Neural progenitor cell (in vitro differentiated cells): ENCODE measurements at regions not wholly inside any gene's neighbourhood (a gene's known extent, or its start where the extent isn't known, plus 50 kb on each side); places are given as distances from the start of the nearest gene placed in this dataset.

Experiments
- DNase-seq: peaks from one replicate; pipeline ENCODE4 v3.0.0-alpha.2; 2016; ENCODE audit warnings: low spot score
- H2AFZ ChIP-seq: fragments of 200-600 bp; sonication (generic); replicated peaks from 2 replicates; pipeline ENCODE4 v1.6.1; 2016; ENCODE audit warnings: antibody characterized with exemption
- H3F3A ChIP-seq: fragments of 200-600 bp; sonication (generic); 2 replicates; pipeline ENCODE4 v1.6.1; 2016; ENCODE audit warnings: antibody characterized with exemption, low read depth
- H3K27ac ChIP-seq: fragments of 200-600 bp; sonication (generic); 2 replicates; pipeline ENCODE4 v1.5.1; 2016; ENCODE audit warnings: mild to moderate bottlenecking
- H3K27me3 ChIP-seq: fragments of 200-600 bp; sonication (generic); 2 replicates; pipeline ENCODE4 v1.6.1; 2016; ENCODE audit warnings: mild to moderate bottlenecking, moderate library complexity
- H3K36me3 ChIP-seq: fragments of 200-600 bp; sonication (generic); 2 replicates; pipeline ENCODE4 v1.5.1; 2016
- H3K4me1 ChIP-seq: fragments of 200-600 bp; sonication (generic); 2 replicates; pipeline ENCODE4 v1.6.1; 2016; ENCODE audit warnings: mixed run types
- H3K4me2 ChIP-seq: fragments of 200-600 bp; sonication (generic); 2 replicates; pipeline ENCODE4 v1.6.1; 2016
- H3K4me3 ChIP-seq: fragments of 200-600 bp; sonication (generic); 2 replicates; pipeline ENCODE4 v1.5.1; 2016
- H3K79me2 ChIP-seq: fragments of 200-600 bp; sonication (generic); 2 replicates; pipeline ENCODE4 v1.6.1; 2016; ENCODE audit warnings: low read depth
- H3K9ac ChIP-seq: fragments of 200-600 bp; sonication (generic); 2 replicates; pipeline ENCODE4 v1.6.1; 2016
- H3K9me3 ChIP-seq: fragments of 200-600 bp; sonication (generic); 2 replicates; pipeline ENCODE4 v1.5.1; 2016; ENCODE audit warnings: low read depth
- H4K20me1 ChIP-seq: fragments of 200-600 bp; sonication (generic); 2 replicates; pipeline ENCODE4 v1.6.1; 2016; ENCODE audit warnings: low read depth
- H3K27ac Mint-ChIP-seq: 3 replicates; pipeline ENCODE4 v1.8.0; 2021; ENCODE audit warnings: mixed read lengths
- H3K27me3 Mint-ChIP-seq: 2 replicates; pipeline ENCODE4 v1.8.0; 2022; ENCODE audit warnings: low read depth, mild to moderate bottlenecking, inconsistent platforms, moderate library complexity, mixed read lengths; ENCODE audit not compliant: insufficient read depth
- H3K36me3 Mint-ChIP-seq: 3 replicates; pipeline ENCODE4 v1.8.0; 2021; ENCODE audit warnings: mixed read lengths
- H3K4me1 Mint-ChIP-seq: 3 replicates; pipeline ENCODE4 v1.8.0; 2021; ENCODE audit warnings: mixed read lengths
- H3K4me3 Mint-ChIP-seq: 3 replicates; pipeline ENCODE4 v1.8.0; 2021; ENCODE audit warnings: mild to moderate bottlenecking, moderate library complexity, mixed read lengths
- H3K9me3 Mint-ChIP-seq: 3 replicates; pipeline ENCODE4 v1.8.0; 2020; ENCODE audit warnings: mixed read lengths
- CTCF ChIP-seq: fragments of 200-600 bp; sonication (generic); IDR thresholded peaks from 2 replicates; pipeline ENCODE4 v1.5.1; 2017; ENCODE audit warnings: antibody characterized with exemption, mild to moderate bottlenecking
- EZH2 ChIP-seq: fragments of 200-600 bp; sonication (generic); IDR thresholded peaks from 2 replicates; pipeline ENCODE4 v1.6.1; 2017; ENCODE audit warnings: antibody characterized with exemption, mild to moderate bottlenecking, moderate library complexity
- EZH2phosphoT487 ChIP-seq: fragments of 200-600 bp; sonication (generic); IDR thresholded peaks from 2 replicates; pipeline ENCODE4 v1.6.1; 2017; ENCODE audit warnings: antibody characterized with exemption

- Histone ChIP-seq H3K4me3 (no peak overlapping the region), H3K4me2 (no peak overlapping the region), H4K20me1 (no peaks in the 10 kb centered on the region), H2AFZ (no peak overlapping the region), H3K79me2 (no peaks in the 10 kb centered on the region), H3K9me3 (no peaks in the 10 kb centered on the region), H3K27me3 (no peaks in the 10 kb centered on the region), H3K4me1 (no peaks in the 10 kb centered on the region), H3K27ac (no peak overlapping the region), H3K36me3 (no peaks in the 10 kb centered on the region), H3F3A (no peaks in the 10 kb centered on the region), H3K9ac (no peak overlapping the region)
- Mint-ChIP-seq H3K9me3 (no peaks in the 10 kb centered on the region), H3K4me3 (no peak overlapping the region), H3K4me1 (peaks cover 8% of the 10 kb centered on the region), H3K27ac (no peak overlapping the region), H3K36me3 (no peaks in the 10 kb centered on the region), H3K27me3 (peaks cover 2% of the 10 kb centered on the region)
- DNase-seq: no peak
- TF ChIP-seq CTCF: no peak
- no peak for TF ChIP-seq EZH2
- no peak for TF ChIP-seq EZH2phosphoT487
Observed at GRCh38 chr4:124433044-124433443, 279.5 kb downstream of the ANKRD50 start.

GRCh38 chr4:124433500-124433899 lies 279.0 kb downstream of the ANKRD50 start:
- no peak overlapping the region for H3K4me3 ChIP-seq
- H3K9me3 ChIP-seq: no peaks in the 10 kb centered on the region
- no peak overlapping the region for H3K27ac Mint-ChIP-seq
- no peaks in the 10 kb centered on the region for H3K36me3 ChIP-seq
- no peaks in the 10 kb centered on the region for H4K20me1 ChIP-seq
- no peak overlapping the region for H3K4me2 ChIP-seq
- H3K9me3 Mint-ChIP-seq: no peaks in the 10 kb centered on the region
- no peaks in the 10 kb centered on the region for H3K4me1 ChIP-seq
- H3K4me1 Mint-ChIP-seq: peaks cover 8% of the 10 kb centered on the region
- H3K79me2 ChIP-seq: no peaks in the 10 kb centered on the region
- no peak for TF ChIP-seq CTCF
- TF ChIP-seq EZH2phosphoT487: no peak
- TF ChIP-seq EZH2: no peak
- no peaks in the 10 kb centered on the region for H3K27me3 ChIP-seq
- H3K36me3 Mint-ChIP-seq: no peaks in the 10 kb centered on the region
- peaks cover 2% of the 10 kb centered on the region for H3K27me3 Mint-ChIP-seq
- no peak for DNase-seq
- H3K27ac ChIP-seq: no peak overlapping the region
- no peak overlapping the region for H2AFZ ChIP-seq
- no peaks in the 10 kb centered on the region for H3F3A ChIP-seq
- no peak overlapping the region for H3K9ac ChIP-seq
- H3K4me3 Mint-ChIP-seq: no peak overlapping the region

- H3K36me3 Mint-ChIP-seq: no peaks in the 10 kb centered on the region
- Histone ChIP-seq H4K20me1 (no peaks in the 10 kb centered on the region), H3K36me3 (no peaks in the 10 kb centered on the region), H3K79me2 (no peaks in the 10 kb centered on the region), H2AFZ (no peak overlapping the region), H3K27me3 (no peaks in the 10 kb centered on the region), H3K4me3 (no peak overlapping the region), H3K4me1 (no peaks in the 10 kb centered on the region), H3K4me2 (no peak overlapping the region), H3K9ac (no peak overlapping the region), H3K9me3 (no peaks in the 10 kb centered on the region), H3F3A (no peaks in the 10 kb centered on the region), H3K27ac (no peak overlapping the region)
- H3K27me3 Mint-ChIP-seq: peaks cover 2% of the 10 kb centered on the region
- no peak for TF ChIP-seq CTCF
- no peak for TF ChIP-seq EZH2phosphoT487
- no peak for TF ChIP-seq EZH2
- no peak overlapping the region for H3K27ac Mint-ChIP-seq
- no peaks in the 10 kb centered on the region for H3K4me1 Mint-ChIP-seq
- DNase-seq: no peak
- H3K4me3 Mint-ChIP-seq: no peak overlapping the region
- H3K9me3 Mint-ChIP-seq: no peaks in the 10 kb centered on the region
Observed at GRCh38 chr4:124435274-124435950, 277.1 kb downstream of the ANKRD50 start.
